ENCODE measurements at regions not wholly inside any gene's neighbourhood (a gene's known extent, or its start where the extent isn't known, plus 50 kb on each side); places are given as distances from the start of the nearest gene placed in this dataset.

- TF ChIP-seq CTCF (conservative IDR thresholded peaks at IDR 0.05; ENCODE audit: low read length) (no peak), EZH2phosphoT487 (IDR thresholded peaks at IDR 0.05; ENCODE audit: borderline replicate concordance, low read depth, low read length) (no peak)
Observed at GRCh38 chr4:30617836-30618235, 102.3 kb upstream of the PCDH7 start.
